HEK293 (cell line): ENCODE measurements at regions not wholly inside any gene's neighbourhood (a gene's known extent, or its start where the extent isn't known, plus 50 kb on each side); places are given as distances from the start of the nearest gene placed in this dataset.

Experiments
- CTCF ChIA-PET: fragments of 350-600 bp; formaldehyde crosslinking; extraction: SDS; loops from one replicate; lab custom pipeline; 2021; ENCODE audit warnings: antibody characterized with exemption; lab: Yijun Ruan, JAX
- POLR2A ChIA-PET: fragments of 300-600 bp; formaldehyde crosslinking; extraction: SDS; loops from one replicate; lab custom pipeline; 2020; ENCODE audit warnings: antibody characterized with exemption, inconsistent platforms; lab: Yijun Ruan, JAX
- H3K27ac ChIP-seq: fragments of 200-500 bp; sonication (Bioruptor generic); 2 replicates; pipeline ENCODE4 v1.5.1; 2014; ENCODE audit warnings: low read depth, low read length, control low read depth, inconsistent platforms; ENCODE audit errors: extremely low read depth
- H3K36me3 ChIP-seq, 2 experiments: fragments of 200-500 bp in 1 of 2; sonication (Bioruptor generic) in 1 of 2; 1 replicate in 1 of 2; 2 replicates in 1 of 2; pipeline ENCODE4 v1.5.1; 2014 to 2017; ENCODE audit warnings: inconsistent platforms in 2 of 2, low read length in 2 of 2; ENCODE audit not compliant: control insufficient read depth in 2 of 2, insufficient read depth in 1 of 2
- H3K4me1 ChIP-seq: fragments of 200-500 bp; sonication (Bioruptor generic); 2 replicates; pipeline ENCODE4 v1.5.1; 2014; ENCODE audit warnings: mild to moderate bottlenecking, low read length, inconsistent platforms; ENCODE audit not compliant: control insufficient read depth, insufficient read depth
- H3K4me3 ChIP-seq: 2 replicates; pipeline ENCODE4 v1.5.1; 2011; ENCODE audit warnings: low read depth, mild to moderate bottlenecking, control low read depth, low read length, moderate library complexity
- H3K9me3 ChIP-seq: fragments of 200-500 bp; sonication (Bioruptor generic); 2 replicates; pipeline ENCODE4 v1.5.1; 2014; ENCODE audit warnings: low read depth, low read length, inconsistent platforms; ENCODE audit not compliant: control insufficient read depth, insufficient read depth
- BCL11A ChIP-seq: fragments of 450-650 bp; formaldehyde crosslinking; IDR thresholded peaks from 2 replicates; pipeline ENCODE4 v1.5.1; 2016; ENCODE audit warnings: low read depth, missing biosample characterization, missing genetic modification characterization
- EGR2 ChIP-seq: fragments of 450-650 bp; formaldehyde crosslinking; IDR thresholded peaks from 2 replicates; pipeline ENCODE4 v1.5.1; 2016; ENCODE audit warnings: low read depth, missing biosample characterization, missing genetic modification characterization
- GLIS2 ChIP-seq: fragments of 450-650 bp; formaldehyde crosslinking; IDR thresholded peaks from 2 replicates; pipeline ENCODE4 v1.5.1; 2016; ENCODE audit warnings: missing biosample characterization, missing genetic modification characterization
- ZNF138 ChIP-seq: fragments of 450-650 bp; formaldehyde crosslinking; IDR thresholded peaks from 2 replicates; pipeline ENCODE4 v1.5.1; 2016; ENCODE audit warnings: missing biosample characterization, missing genetic modification characterization, borderline replicate concordance
- ZNF24 ChIP-seq: fragments of 450-650 bp; formaldehyde crosslinking; IDR thresholded peaks from 2 replicates; pipeline ENCODE4 v1.5.1; 2016; ENCODE audit warnings: missing biosample characterization, missing genetic modification characterization
- ZNF292 ChIP-seq: fragments of 450-650 bp; formaldehyde crosslinking; IDR thresholded peaks from 2 replicates; pipeline ENCODE4 v1.5.1; 2016; ENCODE audit warnings: low read depth, missing biosample characterization, missing genetic modification characterization, borderline replicate concordance
- ZNF311 ChIP-seq: fragments of 450-650 bp; formaldehyde crosslinking; IDR thresholded peaks from 2 replicates; pipeline ENCODE4 v1.5.1; 2017; ENCODE audit warnings: missing biosample characterization, missing genetic modification characterization, borderline replicate concordance
- ZNF335 ChIP-seq: fragments of 450-650 bp; formaldehyde crosslinking; conservative IDR thresholded peaks from 2 replicates; pipeline ENCODE4 v1.5.1; 2016; ENCODE audit warnings: missing biosample characterization, missing genetic modification characterization
- ZNF510 ChIP-seq: fragments of 450-650 bp; formaldehyde crosslinking; IDR thresholded peaks from 2 replicates; pipeline ENCODE4 v1.5.1; 2018; ENCODE audit warnings: mild to moderate bottlenecking, missing genetic modification characterization, missing biosample characterization; ENCODE audit not compliant: insufficient replicate concordance
- ZNF560 ChIP-seq: fragments of 450-650 bp; formaldehyde crosslinking; IDR thresholded peaks from 2 replicates; pipeline ENCODE4 v1.5.1; 2017; ENCODE audit warnings: missing biosample characterization, missing genetic modification characterization, borderline replicate concordance
- ZNF623 ChIP-seq: fragments of 450-650 bp; formaldehyde crosslinking; IDR thresholded peaks from 2 replicates; pipeline ENCODE4 v1.5.1; 2016; ENCODE audit warnings: missing biosample characterization, missing genetic modification characterization
- ZNF624 ChIP-seq: fragments of 450-650 bp; formaldehyde crosslinking; IDR thresholded peaks from 2 replicates; pipeline ENCODE4 v1.5.1; 2017; ENCODE audit warnings: missing biosample characterization, missing genetic modification characterization
- ZNF654 ChIP-seq: fragments of 450-650 bp; formaldehyde crosslinking; IDR thresholded peaks from 2 replicates; pipeline ENCODE4 v1.5.1; 2016; ENCODE audit warnings: low read depth, missing biosample characterization, missing genetic modification characterization
- ZNF747 ChIP-seq: fragments of 450-650 bp; formaldehyde crosslinking; IDR thresholded peaks from 2 replicates; pipeline ENCODE4 v1.5.1; 2016; ENCODE audit warnings: missing biosample characterization, missing genetic modification characterization
- TF ChIP-seq, protein P1 (sequence below): fragments of 450-650 bp; formaldehyde crosslinking; IDR thresholded peaks from 2 replicates; pipeline ENCODE4 v1.5.1; 2017; ENCODE audit warnings: missing biosample characterization, mild to moderate bottlenecking, missing genetic modification characterization, moderate library complexity
- TF ChIP-seq, protein P2 (sequence below): fragments of 450-650 bp; formaldehyde crosslinking; IDR thresholded peaks from 2 replicates; pipeline ENCODE4 v1.5.1; 2016; ENCODE audit warnings: missing biosample characterization, missing genetic modification characterization
- TF ChIP-seq, protein P3 (sequence below): sonication (generic); formaldehyde crosslinking; IDR thresholded peaks from 2 replicates; pipeline ENCODE4 v1.8.1; 2022; ENCODE audit warnings: mild to moderate bottlenecking, moderate library complexity, missing genetic modification reagents
- TF ChIP-seq, protein P4 (sequence below): fragments of 450-650 bp; formaldehyde crosslinking; IDR thresholded peaks from 2 replicates; pipeline ENCODE4 v1.5.1; 2016; ENCODE audit warnings: missing biosample characterization, missing genetic modification characterization
- TF ChIP-seq, protein P5 (sequence below): fragments of 450-650 bp; formaldehyde crosslinking; IDR thresholded peaks from 2 replicates; pipeline ENCODE4 v1.5.1; 2016; ENCODE audit warnings: missing biosample characterization, missing genetic modification characterization, borderline replicate concordance

DNA sequence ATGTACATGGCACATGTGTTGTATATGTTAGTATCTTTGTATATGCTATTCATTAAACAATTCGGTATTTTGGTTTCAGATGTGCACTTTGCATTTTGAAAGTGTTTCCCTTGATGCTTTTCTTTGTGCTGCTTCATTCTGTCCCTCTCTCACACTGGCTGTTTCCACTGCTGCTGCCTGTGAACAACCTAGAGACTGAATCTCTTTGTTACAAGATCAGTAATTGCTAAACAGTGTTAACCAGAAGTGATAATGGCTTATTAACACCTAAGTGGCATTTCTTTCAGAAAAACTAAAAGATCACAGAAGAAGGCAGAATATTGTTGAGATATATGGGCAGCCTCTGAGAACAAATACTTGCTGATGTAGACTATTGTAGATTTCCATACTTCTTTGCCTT is 84.7 kb downstream of the KIF2B start:
- TF ChIP-seq GLIS2 (tag by site-specific recombination) (no peak), ZNF24 (tag by site-specific recombination) (no peak), ZNF747 (tag by site-specific recombination) (no peak), ZNF560 (tag by site-specific recombination) (no peak), BCL11A (tag by site-specific recombination) (no peak), ZNF623 (tag by site-specific recombination) (no peak), EGR2 (no peak), ZNF311 (tag by site-specific recombination) (no peak)
- TF ChIP-seq, protein P1, sequence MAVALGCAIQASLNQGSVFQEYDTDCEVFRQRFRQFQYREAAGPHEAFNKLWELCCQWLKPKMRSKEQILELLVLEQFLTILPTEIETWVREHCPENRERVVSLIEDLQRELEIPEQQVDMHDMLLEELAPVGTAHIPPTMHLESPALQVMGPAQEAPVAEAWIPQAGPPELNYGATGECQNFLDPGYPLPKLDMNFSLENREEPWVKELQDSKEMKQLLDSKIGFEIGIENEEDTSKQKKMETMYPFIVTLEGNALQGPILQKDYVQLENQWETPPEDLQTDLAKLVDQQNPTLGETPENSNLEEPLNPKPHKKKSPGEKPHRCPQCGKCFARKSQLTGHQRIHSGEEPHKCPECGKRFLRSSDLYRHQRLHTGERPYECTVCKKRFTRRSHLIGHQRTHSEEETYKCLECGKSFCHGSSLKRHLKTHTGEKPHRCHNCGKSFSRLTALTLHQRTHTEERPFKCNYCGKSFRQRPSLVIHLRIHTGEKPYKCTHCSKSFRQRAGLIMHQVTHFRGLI (tag by site-specific recombination) = no peak
- TF ChIP-seq, protein P2, sequence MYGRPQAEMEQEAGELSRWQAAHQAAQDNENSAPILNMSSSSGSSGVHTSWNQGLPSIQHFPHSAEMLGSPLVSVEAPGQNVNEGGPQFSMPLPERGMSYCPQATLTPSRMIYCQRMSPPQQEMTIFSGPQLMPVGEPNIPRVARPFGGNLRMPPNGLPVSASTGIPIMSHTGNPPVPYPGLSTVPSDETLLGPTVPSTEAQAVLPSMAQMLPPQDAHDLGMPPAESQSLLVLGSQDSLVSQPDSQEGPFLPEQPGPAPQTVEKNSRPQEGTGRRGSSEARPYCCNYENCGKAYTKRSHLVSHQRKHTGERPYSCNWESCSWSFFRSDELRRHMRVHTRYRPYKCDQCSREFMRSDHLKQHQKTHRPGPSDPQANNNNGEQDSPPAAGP = no peak
- TF ChIP-seq, protein P3, sequence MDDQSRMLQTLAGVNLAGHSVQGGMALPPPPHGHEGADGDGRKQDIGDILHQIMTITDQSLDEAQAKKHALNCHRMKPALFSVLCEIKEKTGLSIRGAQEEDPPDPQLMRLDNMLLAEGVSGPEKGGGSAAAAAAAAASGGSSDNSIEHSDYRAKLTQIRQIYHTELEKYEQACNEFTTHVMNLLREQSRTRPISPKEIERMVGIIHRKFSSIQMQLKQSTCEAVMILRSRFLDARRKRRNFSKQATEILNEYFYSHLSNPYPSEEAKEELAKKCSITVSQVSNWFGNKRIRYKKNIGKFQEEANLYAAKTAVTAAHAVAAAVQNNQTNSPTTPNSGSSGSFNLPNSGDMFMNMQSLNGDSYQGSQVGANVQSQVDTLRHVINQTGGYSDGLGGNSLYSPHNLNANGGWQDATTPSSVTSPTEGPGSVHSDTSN (CRISPR knock-in tag) = no peak
- CTCF ChIA-PET = no interaction called here
- H3K4me3 ChIP-seq = no peak overlapping the region
- H3K36me3 ChIP-seq = no peaks in the 10 kb centered on the region
- no peaks in the 10 kb centered on the region for H3K9me3 ChIP-seq
- no peak overlapping the region for H3K27ac ChIP-seq
- POLR2A ChIA-PET = no interaction called here
- no peaks in the 10 kb centered on the region for H3K4me1 ChIP-seq

DNA sequence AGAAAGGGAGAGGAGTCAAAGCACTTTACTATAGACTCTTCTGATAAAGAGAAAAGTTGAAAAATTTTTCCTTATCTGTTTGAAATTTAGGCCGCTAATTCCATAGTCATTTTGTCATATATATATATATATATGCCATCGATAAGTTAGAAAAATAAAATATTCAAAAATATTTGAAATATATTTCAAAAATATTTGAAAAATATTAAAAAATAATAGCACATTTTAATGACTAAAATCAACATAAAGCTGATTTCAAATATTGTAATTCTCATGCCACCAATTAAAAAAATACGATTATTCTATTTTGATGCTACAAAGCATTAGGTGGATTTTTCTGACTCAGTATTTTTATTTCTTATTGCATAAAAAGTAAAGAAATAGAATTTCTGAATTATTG is 87.1 kb downstream of the KIF2B start:
- ChIA-PET POLR2A (no interaction called here), CTCF (no interaction called here)
- no peaks in the 10 kb centered on the region for H3K9me3 ChIP-seq
- TF ChIP-seq ZNF292 (no peak), ZNF654 (tag by site-specific recombination) (no peak), ZNF624 (tag by site-specific recombination) (no peak), ZNF24 (tag by site-specific recombination) (no peak), ZNF138 (no peak), ZNF335 (tag by site-specific recombination) (no peak), ZNF510 (tag by site-specific recombination) (no peak)
- TF ChIP-seq, protein P4, sequence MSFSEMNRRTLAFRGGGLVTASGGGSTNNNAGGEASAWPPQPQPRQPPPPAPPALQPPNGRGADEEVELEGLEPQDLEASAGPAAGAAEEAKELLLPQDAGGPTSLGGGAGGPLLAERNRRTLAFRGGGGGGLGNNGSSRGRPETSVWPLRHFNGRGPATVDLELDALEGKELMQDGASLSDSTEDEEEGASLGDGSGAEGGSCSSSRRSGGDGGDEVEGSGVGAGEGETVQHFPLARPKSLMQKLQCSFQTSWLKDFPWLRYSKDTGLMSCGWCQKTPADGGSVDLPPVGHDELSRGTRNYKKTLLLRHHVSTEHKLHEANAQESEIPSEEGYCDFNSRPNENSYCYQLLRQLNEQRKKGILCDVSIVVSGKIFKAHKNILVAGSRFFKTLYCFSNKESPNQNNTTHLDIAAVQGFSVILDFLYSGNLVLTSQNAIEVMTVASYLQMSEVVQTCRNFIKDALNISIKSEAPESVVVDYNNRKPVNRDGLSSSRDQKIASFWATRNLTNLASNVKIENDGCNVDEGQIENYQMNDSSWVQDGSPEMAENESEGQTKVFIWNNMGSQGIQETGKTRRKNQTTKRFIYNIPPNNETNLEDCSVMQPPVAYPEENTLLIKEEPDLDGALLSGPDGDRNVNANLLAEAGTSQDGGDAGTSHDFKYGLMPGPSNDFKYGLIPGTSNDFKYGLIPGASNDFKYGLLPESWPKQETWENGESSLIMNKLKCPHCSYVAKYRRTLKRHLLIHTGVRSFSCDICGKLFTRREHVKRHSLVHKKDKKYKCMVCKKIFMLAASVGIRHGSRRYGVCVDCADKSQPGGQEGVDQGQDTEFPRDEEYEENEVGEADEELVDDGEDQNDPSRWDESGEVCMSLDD (tag by site-specific recombination) = no peak
- TF ChIP-seq, protein P5, sequence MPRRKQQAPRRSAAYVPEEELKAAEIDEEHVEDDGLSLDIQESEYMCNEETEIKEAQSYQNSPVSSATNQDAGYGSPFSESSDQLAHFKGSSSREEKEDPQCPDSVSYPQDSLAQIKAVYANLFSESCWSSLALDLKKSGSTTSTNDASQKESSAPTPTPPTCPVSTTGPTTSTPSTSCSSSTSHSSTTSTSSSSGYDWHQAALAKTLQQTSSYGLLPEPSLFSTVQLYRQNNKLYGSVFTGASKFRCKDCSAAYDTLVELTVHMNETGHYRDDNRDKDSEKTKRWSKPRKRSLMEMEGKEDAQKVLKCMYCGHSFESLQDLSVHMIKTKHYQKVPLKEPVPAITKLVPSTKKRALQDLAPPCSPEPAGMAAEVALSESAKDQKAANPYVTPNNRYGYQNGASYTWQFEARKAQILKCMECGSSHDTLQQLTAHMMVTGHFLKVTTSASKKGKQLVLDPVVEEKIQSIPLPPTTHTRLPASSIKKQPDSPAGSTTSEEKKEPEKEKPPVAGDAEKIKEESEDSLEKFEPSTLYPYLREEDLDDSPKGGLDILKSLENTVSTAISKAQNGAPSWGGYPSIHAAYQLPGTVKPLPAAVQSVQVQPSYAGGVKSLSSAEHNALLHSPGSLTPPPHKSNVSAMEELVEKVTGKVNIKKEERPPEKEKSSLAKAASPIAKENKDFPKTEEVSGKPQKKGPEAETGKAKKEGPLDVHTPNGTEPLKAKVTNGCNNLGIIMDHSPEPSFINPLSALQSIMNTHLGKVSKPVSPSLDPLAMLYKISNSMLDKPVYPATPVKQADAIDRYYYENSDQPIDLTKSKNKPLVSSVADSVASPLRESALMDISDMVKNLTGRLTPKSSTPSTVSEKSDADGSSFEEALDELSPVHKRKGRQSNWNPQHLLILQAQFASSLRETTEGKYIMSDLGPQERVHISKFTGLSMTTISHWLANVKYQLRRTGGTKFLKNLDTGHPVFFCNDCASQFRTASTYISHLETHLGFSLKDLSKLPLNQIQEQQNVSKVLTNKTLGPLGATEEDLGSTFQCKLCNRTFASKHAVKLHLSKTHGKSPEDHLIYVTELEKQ (tag by site-specific recombination) = no peak
- H3K27ac ChIP-seq = no peak overlapping the region
- H3K36me3 ChIP-seq = no peaks in the 10 kb centered on the region
- no peak overlapping the region for H3K4me3 ChIP-seq
- H3K4me1 ChIP-seq = no peaks in the 10 kb centered on the region
